22Rv1 (cell line): ENCODE measurements at regions not wholly inside any gene's neighbourhood (a gene's known extent, or its start where the extent isn't known, plus 50 kb on each side); places are given as distances from the start of the nearest gene placed in this dataset.

Source experiments
- H3K27ac ChIP-seq: fragments of 450-650 bp; 2 replicates; pipeline ENCODE4 v1.5.1; 2017
- ZFX ChIP-seq: fragments of 450-650 bp; IDR thresholded peaks from 2 replicates; pipeline ENCODE4 v1.6.1; 2017; ENCODE audit warnings: antibody characterized with exemption, borderline replicate concordance
- TF ChIP-seq, protein P1 (sequence below): fragments of 450-650 bp; IDR thresholded peaks from 2 replicates; pipeline ENCODE4 v1.5.1; 2017; ENCODE audit warnings: mild to moderate bottlenecking

DNA sequence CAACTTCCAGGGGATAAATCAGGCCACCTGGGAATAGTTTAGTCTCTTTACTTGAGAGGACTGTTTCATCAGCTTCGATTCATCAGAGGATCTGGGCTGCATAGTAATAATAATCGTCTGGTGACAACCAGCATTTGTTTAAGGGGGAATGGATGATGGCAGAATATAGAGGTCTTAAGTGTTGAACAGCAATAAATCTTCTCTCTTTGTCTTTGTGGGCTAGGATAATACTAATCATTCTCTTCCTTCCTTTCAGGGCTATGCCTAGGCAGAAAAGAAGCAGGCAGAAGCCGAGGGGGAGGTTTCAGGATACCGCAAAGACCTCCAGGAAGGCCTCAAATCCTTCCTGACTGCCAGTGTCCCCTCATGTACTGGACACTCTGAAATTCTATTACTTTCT lies 150.4 kb upstream of the GAREM1 start:
- no peak for TF ChIP-seq ZFX
- TF ChIP-seq, protein P1, sequence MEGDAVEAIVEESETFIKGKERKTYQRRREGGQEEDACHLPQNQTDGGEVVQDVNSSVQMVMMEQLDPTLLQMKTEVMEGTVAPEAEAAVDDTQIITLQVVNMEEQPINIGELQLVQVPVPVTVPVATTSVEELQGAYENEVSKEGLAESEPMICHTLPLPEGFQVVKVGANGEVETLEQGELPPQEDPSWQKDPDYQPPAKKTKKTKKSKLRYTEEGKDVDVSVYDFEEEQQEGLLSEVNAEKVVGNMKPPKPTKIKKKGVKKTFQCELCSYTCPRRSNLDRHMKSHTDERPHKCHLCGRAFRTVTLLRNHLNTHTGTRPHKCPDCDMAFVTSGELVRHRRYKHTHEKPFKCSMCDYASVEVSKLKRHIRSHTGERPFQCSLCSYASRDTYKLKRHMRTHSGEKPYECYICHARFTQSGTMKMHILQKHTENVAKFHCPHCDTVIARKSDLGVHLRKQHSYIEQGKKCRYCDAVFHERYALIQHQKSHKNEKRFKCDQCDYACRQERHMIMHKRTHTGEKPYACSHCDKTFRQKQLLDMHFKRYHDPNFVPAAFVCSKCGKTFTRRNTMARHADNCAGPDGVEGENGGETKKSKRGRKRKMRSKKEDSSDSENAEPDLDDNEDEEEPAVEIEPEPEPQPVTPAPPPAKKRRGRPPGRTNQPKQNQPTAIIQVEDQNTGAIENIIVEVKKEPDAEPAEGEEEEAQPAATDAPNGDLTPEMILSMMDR = no peak

DNA sequence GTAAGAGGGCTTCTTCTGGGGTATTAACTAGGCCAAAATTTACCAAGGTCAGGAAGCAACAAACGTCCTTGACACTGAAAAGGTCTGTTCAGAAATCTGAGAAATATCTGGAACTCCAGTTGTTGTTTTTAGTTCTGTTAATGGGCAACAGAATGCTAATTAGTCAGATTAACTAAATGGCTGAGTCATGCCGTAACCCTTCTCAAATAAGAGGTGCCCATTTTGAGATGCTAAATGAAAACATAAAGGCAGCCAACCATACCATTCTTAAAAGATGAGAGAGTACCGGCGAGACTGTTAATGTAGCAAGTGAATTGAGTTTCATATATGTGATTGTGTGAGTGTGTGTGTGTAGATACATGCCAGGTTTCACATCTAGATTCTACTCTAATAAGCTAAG lies 147.9 kb upstream of the GAREM1 start:
- H3K27ac ChIP-seq = no peak overlapping the region
- TF ChIP-seq, protein P1 = no peak
- TF ChIP-seq ZFX = no peak

More for the DNA sequence above, 150.4 kb upstream of the GAREM1 start:
- H3K27ac ChIP-seq = no peak overlapping the region

- no peak overlapping the region for H3K27ac ChIP-seq
- no peak for TF ChIP-seq ZFX
- TF ChIP-seq, protein P1 = no peak
These were observed 143.1 kb upstream of the GAREM1 start for GRCh38 chr18:32613821-32614220.

DNA sequence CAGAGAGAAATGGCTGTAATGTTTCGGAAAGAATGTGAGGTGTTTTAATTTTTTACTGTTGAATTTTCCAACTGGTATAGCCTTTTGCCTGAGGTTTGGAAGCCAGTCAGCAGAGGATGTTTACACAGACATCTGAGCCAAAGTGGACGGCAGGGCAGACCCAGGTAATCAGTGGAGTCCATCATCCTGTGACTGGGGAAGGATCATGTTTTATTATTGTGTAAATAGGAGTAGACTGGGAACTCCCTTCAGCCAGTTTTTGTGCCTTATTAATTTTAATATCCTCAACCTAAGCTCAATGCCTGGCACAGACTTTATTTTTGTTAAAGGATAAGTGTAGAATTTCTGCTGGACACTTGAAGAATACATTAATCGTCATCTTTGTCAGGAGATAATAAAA lies 142.0 kb upstream of the GAREM1 start:
- no peak for TF ChIP-seq ZFX
- TF ChIP-seq, protein P1 = no peak
- no peak overlapping the region for H3K27ac ChIP-seq

- H3K27ac ChIP-seq = no peak overlapping the region
- TF ChIP-seq, protein P1 = no peak
- no peak for TF ChIP-seq ZFX
These were observed 139.5 kb upstream of the GAREM1 start for GRCh38 chr18:32610176-32610575.

DNA sequence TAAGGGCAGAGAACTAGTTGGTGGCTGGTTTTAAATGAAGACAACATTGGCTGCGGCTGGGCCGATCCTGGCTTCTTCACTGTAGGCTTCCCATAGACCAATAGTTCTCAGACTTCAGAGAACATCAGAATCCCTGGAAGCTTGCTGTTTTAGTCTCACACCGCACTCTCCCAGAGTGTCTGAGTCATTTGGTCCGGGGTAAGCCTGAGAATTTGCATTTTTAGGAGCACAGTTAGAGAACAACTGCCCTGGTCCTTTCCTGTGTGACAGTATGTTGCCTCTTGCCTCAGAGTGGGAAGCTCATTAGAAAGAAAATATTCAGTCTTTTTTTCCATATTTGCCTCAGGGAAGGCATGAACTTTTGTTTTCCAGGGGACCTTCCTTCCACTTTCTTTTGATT lies 137.1 kb upstream of the GAREM1 start:
- TF ChIP-seq, protein P1 = no peak
- no peak for TF ChIP-seq ZFX
- no peak overlapping the region for H3K27ac ChIP-seq

- TF ChIP-seq, protein P1 = no peak
- TF ChIP-seq ZFX = no peak
- no peak overlapping the region for H3K27ac ChIP-seq
These were observed 127.5 kb upstream of the GAREM1 start for GRCh38 chr18:32598144-32598543.
